GM21825 (cell line): ENCODE measurements at regions not wholly inside any gene's neighbourhood (a gene's known extent, or its start where the extent isn't known, plus 50 kb on each side); places are given as distances from the start of the nearest gene placed in this dataset.
"Not testable (repeated sequence)": the region's sequence is repeated elsewhere in the genome, so short reads cannot be mapped to it uniquely, and the experiment has no call there.

Source experiments
- ATAC-seq: cut with Tn5 transposase; IDR thresholded peaks from one replicate; pipeline ENCODE4 v1.9.1; 2021; ENCODE audit warnings: mild to moderate bottlenecking, moderate library complexity; ENCODE audit not compliant: unreplicated experiment

GRCh38 chr2:76175295-76175694 is 464.6 kb upstream of the GCFC2 start:
- no peak for ATAC-seq

GRCh38 chr2:76174505-76174904 is 463.8 kb upstream of the GCFC2 start:
- no peak for ATAC-seq

- ATAC-seq = not testable (repeated sequence)
Measured at GRCh38 chr2:76173206-76173605, 462.5 kb upstream of the GCFC2 start.

GRCh38 chr2:76172154-76172595 is 461.5 kb upstream of the GCFC2 start:
- ATAC-seq = not testable (repeated sequence)

GRCh38 chr2:76170856-76171255 is 460.1 kb upstream of the GCFC2 start:
- no peak for ATAC-seq

- no peak for ATAC-seq
Measured at GRCh38 chr2:76170009-76170384, 459.3 kb upstream of the GCFC2 start.

GRCh38 chr2:76169276-76170008 is 458.7 kb upstream of the GCFC2 start:
- ATAC-seq = no peak

- ATAC-seq = no peak
Measured at GRCh38 chr2:76163860-76164259, 453.1 kb upstream of the GCFC2 start.

- ATAC-seq = no peak
Measured at GRCh38 chr2:76160670-76161069, 450.0 kb upstream of the GCFC2 start.

- no peak for ATAC-seq
Measured at GRCh38 chr2:76159042-76159648, 448.4 kb upstream of the GCFC2 start.

- ATAC-seq = no peak
Measured at GRCh38 chr2:76157531-76157930, 446.8 kb upstream of the GCFC2 start.

- no peak for ATAC-seq
Measured at GRCh38 chr2:76154981-76155380, 444.3 kb upstream of the GCFC2 start.

- ATAC-seq = no peak
Measured at GRCh38 chr2:76149846-76150245, 439.1 kb upstream of the GCFC2 start.

GRCh38 chr2:76139303-76139702 is 428.6 kb upstream of the GCFC2 start:
- ATAC-seq = not testable (repeated sequence)

- ATAC-seq = no peak
Measured at GRCh38 chr2:76128622-76129021, 417.9 kb upstream of the GCFC2 start.

- no peak for ATAC-seq
Measured at GRCh38 chr2:76120176-76120575, 409.5 kb upstream of the GCFC2 start.

GRCh38 chr2:76089683-76090082 is 379.0 kb upstream of the GCFC2 start:
- no peak for ATAC-seq

GRCh38 chr2:76083248-76083647 is 372.5 kb upstream of the GCFC2 start:
- no peak for ATAC-seq

GRCh38 chr2:76082509-76082908 is 371.8 kb upstream of the GCFC2 start:
- no peak for ATAC-seq

- ATAC-seq = no peak
Measured at GRCh38 chr2:76080154-76080553, 369.4 kb upstream of the GCFC2 start.

- ATAC-seq = no peak
Measured at GRCh38 chr2:76075126-76075525, 364.4 kb upstream of the GCFC2 start.

GRCh38 chr2:76073992-76074604 is 363.4 kb upstream of the GCFC2 start:
- no peak for ATAC-seq
